Transverse colon (tissue), 4 donors: ENCODE measurements at regions not wholly inside any gene's neighbourhood (a gene's known extent, or its start where the extent isn't known, plus 50 kb on each side); places are given as distances from the start of the nearest gene placed in this dataset.

ENCODE experiments used
- POLR2A ChIP-seq: fragments of 450-650 bp; IDR thresholded peaks from one replicate; pipeline ENCODE4 v1.6.1; 2016; ENCODE audit warnings: antibody characterized with exemption, mild to moderate bottlenecking, moderate library complexity
- POLR2AphosphoS5 ChIP-seq, 3 donors: sonication (generic); formaldehyde crosslinking; IDR thresholded peaks; one replicate each; pipeline ENCODE4 v1.6.1; 2016; ENCODE audit warnings: antibody characterized with exemption in 3 of 3
- TF ChIP-seq, protein P1 (sequence below), 5 experiments: fragments of 200-600 bp in 3 of 5; fragments of 450-650 bp in 2 of 5; sonication (generic) in 3 of 5; IDR thresholded peaks; 1 replicate in 2 of 5; 2 replicates in 3 of 5; pipeline ENCODE4 v1.5.1; 2016 to 2017; ENCODE audit warnings: antibody characterized with exemption in 5 of 5, inconsistent platforms in 3 of 5, mild to moderate bottlenecking in 2 of 5, moderate library complexity in 1 of 5

DNA sequence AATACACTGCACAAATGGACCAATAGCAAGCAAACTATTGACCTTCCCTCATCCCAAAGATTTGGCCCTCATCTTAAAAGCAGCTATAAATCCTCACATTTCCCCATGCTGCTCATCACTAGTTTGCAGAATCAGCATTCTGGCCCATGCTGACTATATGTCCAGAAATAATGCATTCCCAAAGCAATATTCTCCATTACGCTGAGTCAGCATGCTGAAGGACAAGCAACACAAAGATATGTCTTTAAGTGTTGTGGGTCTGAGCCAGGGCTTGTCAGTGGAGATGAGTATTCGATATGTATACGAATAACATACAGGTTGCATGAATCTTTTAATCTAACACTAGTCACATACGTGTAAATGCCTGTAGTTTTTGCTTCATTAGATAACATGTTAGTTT, 1045.0 kb upstream of the DDX18 start:
- TF ChIP-seq, protein P1, sequence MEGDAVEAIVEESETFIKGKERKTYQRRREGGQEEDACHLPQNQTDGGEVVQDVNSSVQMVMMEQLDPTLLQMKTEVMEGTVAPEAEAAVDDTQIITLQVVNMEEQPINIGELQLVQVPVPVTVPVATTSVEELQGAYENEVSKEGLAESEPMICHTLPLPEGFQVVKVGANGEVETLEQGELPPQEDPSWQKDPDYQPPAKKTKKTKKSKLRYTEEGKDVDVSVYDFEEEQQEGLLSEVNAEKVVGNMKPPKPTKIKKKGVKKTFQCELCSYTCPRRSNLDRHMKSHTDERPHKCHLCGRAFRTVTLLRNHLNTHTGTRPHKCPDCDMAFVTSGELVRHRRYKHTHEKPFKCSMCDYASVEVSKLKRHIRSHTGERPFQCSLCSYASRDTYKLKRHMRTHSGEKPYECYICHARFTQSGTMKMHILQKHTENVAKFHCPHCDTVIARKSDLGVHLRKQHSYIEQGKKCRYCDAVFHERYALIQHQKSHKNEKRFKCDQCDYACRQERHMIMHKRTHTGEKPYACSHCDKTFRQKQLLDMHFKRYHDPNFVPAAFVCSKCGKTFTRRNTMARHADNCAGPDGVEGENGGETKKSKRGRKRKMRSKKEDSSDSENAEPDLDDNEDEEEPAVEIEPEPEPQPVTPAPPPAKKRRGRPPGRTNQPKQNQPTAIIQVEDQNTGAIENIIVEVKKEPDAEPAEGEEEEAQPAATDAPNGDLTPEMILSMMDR (IDR thresholded peaks at IDR 0.05) = no peak
- TF ChIP-seq POLR2AphosphoS5 (IDR thresholded peaks at IDR 0.05) (no peak), POLR2A (no peak)
